COLO668 (cell line): ENCODE measurements at regions not wholly inside any gene's neighbourhood (a gene's known extent, or its start where the extent isn't known, plus 50 kb on each side); places are given as distances from the start of the nearest gene placed in this dataset.

Experiments
- DNase-seq: peaks from one replicate; lab custom pipeline; 2025; ENCODE audit not compliant: unreplicated experiment; lab: John Stamatoyannopoulos, UW

DNA sequence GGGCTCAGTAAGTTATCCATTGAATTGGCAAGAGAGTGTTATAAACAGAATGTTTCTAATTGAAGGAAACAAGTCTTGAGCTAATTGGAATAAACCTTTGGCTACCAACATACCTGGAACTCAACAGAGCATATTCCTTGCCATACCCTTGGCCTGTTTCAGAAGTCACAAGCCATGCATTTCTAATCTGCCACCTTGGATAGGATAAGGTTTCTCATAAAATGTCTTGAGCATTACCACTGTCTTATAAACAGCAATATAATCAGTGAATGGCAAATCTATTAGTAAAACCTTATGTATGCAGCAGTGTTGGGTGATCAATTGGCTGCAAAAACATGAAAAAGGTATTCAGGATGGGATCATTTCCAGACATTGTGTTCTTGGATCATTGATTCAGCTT, 765.2 kb upstream of the SEL1L start:
- no peak for DNase-seq

DNA sequence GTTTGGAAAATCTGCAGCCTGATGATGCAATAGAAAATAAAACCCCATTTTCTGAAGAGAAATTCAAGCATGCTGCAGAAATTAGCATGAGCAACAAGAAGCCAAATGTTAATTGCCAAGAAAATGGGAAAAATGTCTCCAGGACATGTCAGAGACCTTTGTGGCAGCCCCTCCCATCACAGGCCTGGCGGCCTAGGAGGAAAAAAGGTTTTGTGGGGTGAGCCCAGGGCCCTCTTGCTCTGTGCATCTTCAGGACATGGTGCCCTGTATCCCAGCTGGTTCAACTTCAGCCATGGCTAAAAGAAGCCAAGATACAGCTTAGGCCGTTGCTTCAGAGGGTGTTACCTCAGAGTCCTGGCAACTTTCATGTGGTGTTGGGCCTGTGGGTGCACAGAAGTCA, 775.5 kb upstream of the SEL1L start:
- DNase-seq: no peak

DNA sequence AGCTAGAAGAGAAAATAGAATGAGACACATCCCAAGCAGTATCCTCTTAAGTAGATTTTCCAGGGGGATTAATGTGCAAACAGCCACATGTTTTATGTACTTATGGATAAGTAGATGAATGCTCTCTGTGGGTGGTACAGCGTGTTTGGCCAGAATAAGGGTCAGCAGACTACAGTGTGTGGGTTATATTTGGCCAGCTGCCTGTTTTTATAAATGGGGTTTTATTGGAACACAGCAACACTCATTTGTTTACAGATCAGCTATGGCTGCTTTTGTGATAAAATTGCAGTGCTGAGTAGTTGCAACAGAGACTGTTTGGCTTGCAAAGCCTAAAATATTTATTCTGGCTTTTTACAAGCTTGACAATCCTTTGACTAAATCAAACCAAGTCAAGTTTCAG, 780.2 kb upstream of the SEL1L start:
- DNase-seq: peak; percentile 71

DNA sequence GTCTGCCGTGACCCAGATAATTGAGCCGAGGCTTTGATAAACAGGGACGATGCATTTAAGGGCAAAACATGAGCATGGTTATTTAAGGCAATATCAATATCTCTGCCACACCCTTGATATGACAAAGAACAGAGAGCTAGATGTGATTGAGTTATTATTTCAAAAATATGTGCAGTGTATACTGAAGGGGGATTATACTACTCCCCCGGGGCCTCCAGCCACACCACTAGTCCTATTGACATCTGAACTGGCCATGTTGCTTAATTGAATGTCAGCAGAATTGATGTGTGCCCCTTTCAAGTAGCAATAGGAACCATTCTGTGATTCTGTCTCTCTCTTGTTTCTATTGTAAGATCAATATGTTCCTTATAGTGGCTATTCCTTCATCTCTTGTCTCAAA, 794.8 kb upstream of the SEL1L start:
- DNase-seq: no peak

DNA sequence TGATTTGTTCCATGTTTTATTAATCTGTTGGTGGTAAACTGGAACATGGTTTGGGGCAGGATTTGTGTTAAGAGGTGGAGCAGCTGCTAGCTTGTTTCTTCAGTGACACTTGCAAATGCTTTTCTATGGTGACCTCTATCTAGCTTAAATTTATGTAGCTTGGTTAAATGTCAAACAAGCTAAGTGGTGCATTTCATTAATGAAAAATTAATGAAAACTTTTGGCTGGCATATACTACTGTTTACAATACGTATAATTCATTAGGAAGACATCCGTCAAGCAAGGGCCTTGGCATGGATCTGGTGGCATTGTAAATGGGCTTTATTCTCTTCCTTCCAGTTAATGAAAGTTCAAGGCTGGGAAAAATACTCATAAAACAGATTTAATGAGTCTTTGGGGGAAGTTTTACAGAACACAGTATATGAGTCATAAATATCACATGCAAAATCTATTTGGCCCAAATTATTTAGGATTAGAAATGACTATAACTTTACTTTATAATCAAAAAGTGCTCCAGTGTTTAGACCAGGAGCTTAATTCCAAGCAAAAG, 807.7 kb upstream of the SEL1L start:
- DNase-seq: no peak

DNA sequence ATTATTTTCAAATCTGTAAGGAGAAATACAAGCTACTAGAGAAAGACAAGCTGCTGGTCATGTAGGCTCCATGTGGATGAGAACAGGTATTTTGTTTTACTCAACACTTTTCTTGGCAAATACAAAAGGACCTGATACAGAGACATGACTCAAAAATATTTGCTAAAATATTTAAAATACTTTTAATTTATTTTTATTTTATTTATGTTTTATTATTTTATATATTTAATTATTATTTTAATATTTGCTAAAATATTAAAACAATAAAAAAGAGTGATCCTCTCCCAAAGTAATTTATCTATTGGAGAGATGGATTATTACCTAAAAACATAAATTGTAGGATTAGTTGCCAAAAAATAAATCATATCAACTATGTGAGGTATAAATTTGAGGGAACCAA, 808.9 kb upstream of the SEL1L start:
- no peak for DNase-seq

DNA sequence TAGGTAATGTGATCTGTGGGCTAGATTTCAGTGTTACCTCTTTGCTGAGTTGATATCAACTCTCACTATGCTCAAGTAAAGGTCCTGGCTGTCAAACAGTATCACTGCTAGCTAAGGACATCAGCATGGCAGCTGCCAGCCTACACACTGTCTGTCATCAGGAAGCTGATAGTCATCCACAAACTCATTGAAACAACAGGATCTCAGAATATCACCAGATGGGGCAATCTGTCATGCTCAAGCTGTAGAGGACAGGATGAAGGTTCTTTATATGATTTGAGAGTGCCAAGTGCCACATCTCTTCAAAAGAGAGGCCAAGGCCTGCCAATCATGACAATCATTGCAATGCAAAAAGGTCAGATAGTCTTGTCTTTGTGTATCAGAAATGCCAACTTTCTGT, 811.5 kb upstream of the SEL1L start:
- no peak for DNase-seq

DNA sequence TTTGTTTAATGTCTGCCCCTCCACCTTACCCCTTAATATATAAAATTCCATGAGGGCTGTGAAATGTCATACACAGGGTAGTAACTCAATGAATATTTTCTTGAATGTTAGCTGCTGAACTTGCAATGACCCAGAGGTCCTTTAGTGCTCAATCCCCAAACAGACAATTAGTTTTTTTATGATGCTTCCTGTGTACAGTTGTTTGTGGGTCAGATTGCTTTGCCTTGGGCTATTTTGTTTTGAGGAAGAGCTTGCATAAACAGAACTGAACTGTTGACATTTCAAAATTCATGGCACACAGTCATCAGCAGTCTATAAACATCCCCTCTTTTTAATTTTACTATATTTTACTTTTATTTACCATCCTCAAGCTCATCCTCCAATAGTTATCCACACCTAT, 820.5 kb upstream of the SEL1L start:
- no peak for DNase-seq

DNA sequence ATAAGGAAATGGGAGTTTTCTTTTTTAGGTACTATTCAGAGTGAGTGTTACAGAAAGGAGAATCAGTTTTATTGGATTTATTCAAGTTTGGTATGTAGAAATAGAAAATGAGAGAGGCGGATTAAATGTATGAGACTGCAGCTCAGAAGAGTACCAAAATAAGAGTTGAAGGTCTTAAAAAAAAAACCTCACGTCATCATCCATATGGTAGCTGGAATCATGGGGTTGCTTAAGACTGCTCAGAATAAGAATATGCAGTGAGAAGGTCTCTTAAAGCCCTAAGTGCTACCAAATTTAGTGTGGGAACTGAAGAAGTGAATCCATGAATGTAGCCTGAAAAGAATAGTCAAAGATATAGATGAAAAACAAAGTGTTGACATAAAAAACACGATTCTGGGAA, 825.5 kb upstream of the SEL1L start:
- no peak for DNase-seq

DNA sequence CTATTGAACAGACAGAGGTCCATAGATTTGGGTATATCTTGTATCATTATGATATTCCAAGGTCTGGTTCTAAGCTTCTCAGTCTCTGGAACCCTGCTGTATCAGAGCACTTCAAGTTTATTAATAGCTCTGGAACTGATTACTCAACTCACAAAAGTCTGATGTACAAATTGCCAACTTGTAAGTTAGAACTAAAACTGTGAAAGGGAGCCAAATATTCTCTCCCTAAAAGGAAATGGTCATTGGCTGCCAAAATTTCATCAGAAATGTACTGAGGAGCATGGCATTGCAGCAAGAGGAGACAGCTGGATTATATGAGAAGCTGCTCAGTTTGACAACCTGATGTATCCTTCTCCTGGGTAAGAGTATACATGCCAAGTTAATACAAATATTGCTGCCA, 828.8 kb upstream of the SEL1L start:
- no peak for DNase-seq

DNA sequence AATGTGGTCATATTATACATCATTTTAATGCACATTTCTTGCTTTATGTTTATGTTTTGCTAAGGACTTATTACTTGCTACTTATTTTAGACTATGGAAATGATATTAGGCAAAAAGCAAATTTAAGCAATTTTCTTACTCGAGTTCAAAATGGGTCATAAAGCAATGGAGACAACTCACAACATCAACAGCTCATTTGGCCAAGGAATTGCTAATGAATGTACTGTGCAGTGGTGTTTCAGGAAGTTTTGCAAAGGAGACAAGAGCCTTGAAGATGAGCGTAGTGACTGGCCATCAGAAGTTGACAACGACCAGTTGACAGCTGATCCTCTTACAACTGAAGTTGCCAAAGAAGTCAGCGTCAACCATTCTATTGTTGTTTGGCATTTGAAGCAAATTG, 831.8 kb upstream of the SEL1L start:
- DNase-seq: no peak

DNA sequence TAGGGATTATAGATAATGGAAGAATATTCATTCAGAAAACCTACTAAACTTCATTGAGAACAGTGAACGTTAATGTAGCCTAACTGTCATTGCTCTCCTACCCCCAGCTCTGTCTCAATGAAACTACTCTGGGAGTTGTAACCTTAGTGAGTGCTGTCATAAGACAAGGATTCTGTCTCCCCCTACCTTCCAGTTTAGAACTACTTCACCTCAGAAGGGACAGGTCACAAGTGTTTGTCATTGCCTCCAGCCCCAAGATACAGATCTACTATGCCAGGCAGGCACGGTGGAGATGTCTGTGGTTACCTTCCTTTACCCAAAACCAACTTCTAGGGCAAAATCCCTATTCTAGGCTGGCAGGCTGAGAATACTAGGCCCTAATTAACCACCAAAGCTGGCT, 833.1 kb upstream of the SEL1L start:
- DNase-seq: no peak

DNA sequence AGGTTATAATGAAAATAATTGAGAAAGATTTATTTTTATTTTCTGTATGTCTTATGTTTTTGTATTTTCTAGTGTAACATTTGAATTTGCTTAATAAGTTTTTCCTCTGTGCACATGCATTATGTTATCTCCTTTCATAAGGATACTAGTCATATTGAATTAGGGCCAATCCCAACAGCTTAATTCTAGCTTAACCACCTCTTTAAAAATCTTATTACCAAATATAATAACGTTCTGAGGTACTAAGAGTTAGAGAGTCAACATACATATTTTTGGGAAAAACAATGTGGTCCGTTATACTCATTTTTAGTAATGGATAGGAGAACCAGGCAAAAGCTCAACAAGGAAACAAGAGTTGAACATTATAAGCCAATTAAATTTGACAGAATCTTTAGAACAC, 845.6 kb upstream of the SEL1L start:
- DNase-seq: no peak

DNA sequence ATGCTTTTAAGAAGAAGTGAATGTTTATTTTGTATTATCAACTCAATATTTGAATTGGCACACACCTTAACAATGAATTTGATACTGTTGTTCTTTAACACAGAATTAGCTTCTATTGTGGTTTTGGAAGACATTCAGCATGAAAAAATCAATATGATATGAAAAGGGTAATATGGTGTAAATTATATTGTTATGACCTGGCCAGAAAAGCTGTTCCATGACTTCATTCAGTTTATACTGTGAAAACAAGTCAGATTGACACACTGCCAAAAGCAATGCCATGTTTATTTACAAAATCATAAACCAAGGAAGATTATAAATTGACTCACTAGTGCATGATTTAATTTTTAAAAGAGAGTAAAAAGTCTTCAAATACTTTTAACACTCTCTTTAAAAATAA, 851.4 kb upstream of the SEL1L start:
- no peak for DNase-seq

DNA sequence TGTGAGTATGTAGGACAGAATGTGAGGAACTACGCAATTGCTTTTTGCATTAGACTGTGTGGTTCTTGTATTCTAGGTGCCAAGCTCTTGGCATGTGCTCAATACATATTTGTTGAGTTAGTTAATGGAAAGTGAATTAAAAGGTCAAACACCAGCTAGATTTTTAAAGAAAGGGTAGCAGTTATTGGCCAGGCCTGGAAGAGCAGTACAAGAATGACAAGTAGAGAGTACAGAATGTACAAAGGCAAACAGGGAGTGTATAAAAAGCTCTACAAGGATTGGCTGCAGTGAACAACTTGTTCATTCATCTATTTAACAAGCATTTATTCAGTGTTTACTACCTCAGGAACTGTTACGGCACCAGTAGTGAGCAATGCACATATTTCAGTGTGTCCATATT, 854.0 kb upstream of the SEL1L start:
- DNase-seq: no peak

DNA sequence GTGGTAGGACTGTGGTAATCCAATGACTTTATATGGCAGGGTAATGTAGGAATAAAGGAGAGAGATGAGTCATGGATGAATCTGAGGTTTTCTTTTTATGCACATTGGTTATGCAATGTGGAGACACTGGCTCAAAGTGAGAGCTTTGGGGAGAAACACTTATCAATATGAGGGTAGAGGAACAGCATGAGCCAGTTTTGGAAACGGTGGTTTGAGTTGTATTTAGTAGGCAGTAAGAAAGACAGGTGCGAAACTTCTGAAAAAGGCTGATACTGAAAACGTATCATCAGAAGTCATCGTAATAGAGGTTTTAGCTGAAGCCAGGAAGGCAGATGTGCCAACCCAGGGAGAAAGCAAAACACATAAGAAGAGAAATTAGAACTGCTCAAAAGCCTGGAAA, 854.8 kb upstream of the SEL1L start:
- no peak for DNase-seq

DNA sequence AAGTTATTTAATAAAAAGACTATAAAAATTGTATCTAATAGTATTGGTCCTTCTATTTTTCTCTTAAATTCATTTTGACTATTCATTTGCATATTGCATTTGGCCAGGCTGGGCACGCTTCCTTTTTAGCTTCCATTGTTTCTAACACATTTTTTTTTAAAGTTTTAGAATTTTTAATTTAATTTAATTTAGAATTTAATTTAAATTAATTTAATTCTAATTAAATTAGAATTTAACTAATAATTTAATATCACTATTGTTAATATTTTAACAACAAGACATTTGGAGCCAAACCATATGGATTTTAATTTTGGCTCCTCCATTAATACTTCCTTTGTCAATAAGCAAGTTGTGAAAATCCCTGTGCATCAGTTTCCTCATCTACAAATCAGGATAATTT, 856.9 kb upstream of the SEL1L start:
- DNase-seq: no peak

DNA sequence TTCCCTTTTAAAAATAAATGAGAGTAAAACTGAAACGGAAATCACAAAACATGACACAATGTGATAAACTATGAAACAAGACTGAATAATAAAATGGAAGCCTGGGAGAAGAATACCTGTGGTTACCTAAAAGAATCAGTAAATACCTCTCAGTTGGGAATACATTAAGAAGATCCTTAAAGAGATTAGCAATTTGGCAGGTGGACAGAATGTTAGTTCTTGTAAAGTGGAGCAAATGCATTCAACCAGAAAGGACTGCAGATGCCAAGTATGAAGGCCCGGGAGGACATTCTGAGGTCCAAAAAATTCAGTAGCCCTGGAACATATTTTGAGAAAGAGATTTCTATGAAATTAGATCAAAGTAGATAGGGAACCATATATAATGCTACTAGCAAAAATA, 861.3 kb upstream of the SEL1L start:
- no peak for DNase-seq

DNA sequence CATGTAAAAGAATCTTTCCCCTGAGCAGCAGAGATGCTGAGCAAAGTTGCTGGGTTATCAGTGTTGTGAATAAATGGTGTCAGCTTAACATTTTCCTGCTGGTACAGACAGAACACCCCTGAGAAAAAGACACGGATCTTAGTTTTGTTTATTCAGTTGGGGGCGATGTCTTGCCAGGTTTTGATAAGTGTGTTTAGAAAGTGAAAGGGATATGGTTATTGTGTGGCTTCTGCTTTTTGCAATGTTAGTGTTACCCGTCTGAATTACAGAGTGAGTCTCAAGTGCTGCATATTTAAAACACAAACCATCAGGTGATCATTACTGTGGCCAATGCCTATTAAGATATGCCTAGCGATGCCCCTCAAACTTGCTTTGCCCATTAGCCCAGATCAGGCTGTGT, 864.6 kb upstream of the SEL1L start:
- no peak for DNase-seq

DNA sequence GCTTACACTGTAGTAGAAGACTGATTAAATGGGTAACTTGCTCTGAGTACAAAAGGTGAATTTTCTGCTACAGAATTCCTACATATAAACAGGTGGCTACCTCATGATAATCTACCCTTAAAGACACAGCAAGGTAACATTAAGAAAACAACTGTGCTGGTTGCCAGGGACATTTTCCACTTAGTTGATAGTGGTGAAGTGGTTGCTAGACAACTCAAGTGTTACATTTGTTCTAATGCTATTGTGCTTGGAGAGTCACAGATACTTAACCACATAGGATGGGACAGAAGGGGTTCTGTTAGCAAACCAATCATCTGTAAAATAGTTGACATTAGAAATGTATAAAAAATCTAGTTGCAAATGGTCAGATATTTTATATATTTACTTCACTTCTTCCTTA, 870.3 kb upstream of the SEL1L start:
- peak; percentile 42 for DNase-seq

DNA sequence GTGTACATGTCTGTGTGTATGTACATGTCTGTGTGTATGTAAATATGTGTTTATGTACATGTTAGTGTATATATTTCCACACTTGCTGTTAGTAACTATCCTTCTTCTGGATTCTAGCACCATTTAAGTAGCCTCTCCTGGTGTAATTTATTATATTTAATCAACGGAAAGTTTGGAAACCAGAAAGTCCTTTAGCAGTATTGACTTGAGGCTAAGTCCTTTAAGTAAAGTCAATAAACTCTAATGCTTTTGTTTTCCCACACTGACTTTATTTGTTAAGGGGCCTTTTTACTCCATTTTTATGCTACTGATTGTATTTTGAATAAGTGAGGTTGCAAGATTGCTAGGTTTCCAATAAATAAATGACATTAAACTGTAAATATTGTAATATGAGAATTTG, 876.4 kb upstream of the SEL1L start:
- no peak for DNase-seq

DNA sequence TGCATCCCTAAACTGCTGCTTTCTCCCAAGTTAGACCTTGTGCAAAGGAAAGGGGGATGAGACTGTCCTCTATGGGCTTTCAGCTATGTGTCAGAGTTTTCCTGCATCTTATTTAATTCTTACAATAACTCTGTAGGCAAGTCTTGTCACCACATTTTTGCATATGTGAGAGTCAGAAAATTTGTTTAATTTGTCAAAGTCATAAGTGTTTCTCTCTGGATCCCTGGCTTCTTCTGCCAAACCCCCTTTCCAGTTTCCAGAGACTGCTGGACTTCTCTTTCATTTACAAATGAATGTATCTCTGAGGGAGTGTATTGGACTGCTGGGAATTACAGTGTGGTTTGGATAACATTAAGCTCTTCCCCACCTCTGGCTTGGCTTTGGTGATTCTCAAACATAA, 877.6 kb upstream of the SEL1L start:
- DNase-seq: no peak

DNA sequence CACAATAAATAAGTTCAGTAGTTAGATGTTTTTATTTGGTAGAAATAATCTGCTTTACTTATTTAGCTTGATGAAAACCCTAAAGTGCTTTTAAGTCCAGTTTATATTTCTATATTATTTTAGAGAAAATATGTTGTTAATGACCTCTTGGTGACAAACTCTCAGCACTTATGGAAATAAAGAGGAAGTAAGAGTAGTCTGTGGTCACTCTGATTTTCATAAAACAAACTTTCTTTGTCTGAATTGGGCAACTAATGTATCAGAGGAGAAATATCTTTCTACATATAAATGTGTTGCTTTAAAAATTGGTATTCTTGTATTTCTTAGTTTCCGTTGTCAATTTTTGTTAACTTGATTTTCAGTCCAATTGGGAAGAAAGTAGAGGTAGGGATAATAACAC, 878.9 kb upstream of the SEL1L start:
- no peak for DNase-seq
